Caki2 (cell line): ENCODE measurements at regions not wholly inside any gene's neighbourhood (a gene's known extent, or its start where the extent isn't known, plus 50 kb on each side); places are given as distances from the start of the nearest gene placed in this dataset.
"Not testable (repeated sequence)": the region's sequence is repeated elsewhere in the genome, so short reads cannot be mapped to it uniquely, and the experiment has no call there.

ENCODE experiments used
- DNase-seq: peaks from one replicate; pipeline ENCODE4 v3.0.0-alpha.2; 2015; ENCODE audit warnings: low read depth
- in situ Hi-C: cut with HindIII; loops from 2 replicates; pipeline ENCODE4 v1.10.0; 2016; ENCODE audit warnings: low sequenced_read_pairs, low pct_unique_long_range_greater_than_20kb, mixed read lengths

GRCh38 chr4:174183259-174183658 lies 100.2 kb downstream of the FBXO8 start:
- in situ Hi-C loops: no loop called here
- DNase-seq: no peak

- no peak for DNase-seq
- in situ Hi-C loops: no loop called here
These were observed 101.6 kb downstream of the FBXO8 start for GRCh38 chr4:174181827-174182226.

DNA sequence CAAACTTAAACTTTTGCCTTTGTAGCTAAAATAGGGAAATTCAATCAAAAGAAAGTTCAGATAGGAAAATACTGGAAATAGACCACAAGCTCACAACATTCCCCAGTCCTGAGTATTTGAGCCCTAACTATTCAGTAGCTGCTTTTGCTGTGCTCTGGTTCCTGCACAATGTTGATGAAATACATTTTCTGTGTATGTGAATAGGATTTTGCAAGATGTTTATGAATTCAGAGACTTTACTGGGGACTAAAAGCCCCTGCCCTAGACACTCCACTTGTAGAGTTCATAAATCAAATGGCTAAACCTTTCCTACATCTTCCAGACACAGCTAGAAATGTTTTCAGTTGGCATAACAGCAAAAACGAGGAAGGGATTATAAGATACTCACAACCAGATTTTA lies 105.9 kb downstream of the FBXO8 start:
- in situ Hi-C loops: no loop called here
- DNase-seq: no peak

GRCh38 chr4:174175836-174176235 lies 107.6 kb downstream of the FBXO8 start:
- in situ Hi-C loops, DNase-seq: not testable (repeated sequence)

GRCh38 chr4:174173360-174173759 lies 110.1 kb downstream of the FBXO8 start:
- no peak for DNase-seq
- in situ Hi-C loops: no loop called here

GRCh38 chr4:174172274-174172673 lies 111.2 kb downstream of the FBXO8 start:
- DNase-seq: no peak
- in situ Hi-C loops: no loop called here

GRCh38 chr4:174170906-174171305 lies 112.6 kb downstream of the FBXO8 start:
- no peak for DNase-seq
- in situ Hi-C loops: no loop called here

DNA sequence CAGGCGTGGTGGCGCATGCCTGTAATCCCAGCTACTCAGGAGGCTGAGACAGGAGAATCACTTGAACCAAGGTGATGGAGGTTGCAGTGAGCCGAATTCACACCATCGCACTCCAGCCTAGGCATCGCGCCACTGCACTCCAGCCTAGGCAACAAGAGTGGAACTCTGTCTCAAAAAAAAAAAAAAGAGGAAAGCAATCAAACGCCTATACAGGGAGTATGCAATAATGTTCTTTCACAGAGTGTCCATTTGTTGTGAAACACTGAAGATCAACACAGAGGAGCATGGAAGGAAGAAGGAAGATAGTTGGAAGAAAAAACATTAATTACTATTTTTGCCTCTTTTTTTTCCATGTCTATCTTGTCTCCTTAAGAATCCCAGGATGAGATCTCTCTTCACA lies 113.4 kb downstream of the FBXO8 start:
- in situ Hi-C loops: no loop called here

DNA sequence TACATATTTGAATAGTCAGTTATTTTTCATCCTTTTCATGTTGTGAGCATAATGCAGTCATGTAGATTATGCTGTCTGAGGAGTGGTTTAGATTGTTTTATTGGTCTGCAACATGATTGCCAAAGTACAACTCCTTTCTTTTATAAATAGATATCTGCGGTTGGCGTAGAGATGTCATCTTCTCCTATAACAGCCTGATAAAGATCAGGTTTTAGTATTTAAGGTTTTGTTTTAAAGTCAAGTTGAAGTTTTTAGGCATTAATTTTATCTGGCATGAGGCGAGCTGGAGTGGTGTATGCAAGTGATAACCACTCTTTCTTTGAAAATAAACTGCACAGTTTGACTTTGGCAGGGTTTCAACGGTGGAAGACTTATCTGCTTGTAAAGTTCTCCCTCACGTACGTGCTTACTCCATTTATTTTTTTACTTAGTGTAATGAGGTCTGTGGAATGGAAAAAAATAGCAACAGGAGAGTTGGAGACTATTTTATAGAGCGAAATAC lies 126.3 kb downstream of the FBXO8 start:
- in situ Hi-C loops: no loop called here
- no peak for DNase-seq

More for the DNA sequence above, 113.4 kb downstream of the FBXO8 start:
- DNase-seq: no peak

DNA sequence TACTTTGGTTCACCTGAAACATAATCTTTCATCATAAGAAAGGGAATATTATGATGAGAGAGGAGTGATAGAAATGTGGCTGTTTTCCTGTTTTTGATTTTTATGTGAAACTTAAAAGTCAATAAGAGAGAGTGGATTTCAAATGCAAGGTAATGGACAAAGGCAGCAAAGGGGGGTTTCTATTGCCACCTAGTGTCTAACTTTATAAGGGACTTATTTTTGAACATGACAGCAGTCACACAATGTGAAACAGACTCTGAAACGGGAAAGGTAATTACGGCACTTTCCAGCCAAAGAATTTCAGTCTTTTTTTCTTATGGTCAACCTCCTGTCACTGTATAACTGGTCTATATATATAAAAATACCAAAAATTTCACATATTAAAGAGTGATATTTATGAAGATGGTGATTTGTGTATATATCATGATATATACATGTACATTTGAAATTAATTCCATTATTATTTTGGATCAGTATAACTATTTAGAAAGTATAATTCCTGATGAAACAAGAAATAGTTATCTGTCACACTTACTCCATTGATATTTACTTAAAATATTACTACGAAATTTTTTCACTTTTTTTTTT lies 127.1 kb downstream of the FBXO8 start:
- peak; percentile 30 for DNase-seq
- in situ Hi-C loops: no loop called here

- peak; percentile 51 for DNase-seq
- in situ Hi-C loops: no loop called here
These were observed 129.1 kb downstream of the FBXO8 start for GRCh38 chr4:174154215-174154854.

- in situ Hi-C loops: no loop called here
These were observed 130.6 kb downstream of the FBXO8 start for GRCh38 chr4:174152717-174153466.

DNA sequence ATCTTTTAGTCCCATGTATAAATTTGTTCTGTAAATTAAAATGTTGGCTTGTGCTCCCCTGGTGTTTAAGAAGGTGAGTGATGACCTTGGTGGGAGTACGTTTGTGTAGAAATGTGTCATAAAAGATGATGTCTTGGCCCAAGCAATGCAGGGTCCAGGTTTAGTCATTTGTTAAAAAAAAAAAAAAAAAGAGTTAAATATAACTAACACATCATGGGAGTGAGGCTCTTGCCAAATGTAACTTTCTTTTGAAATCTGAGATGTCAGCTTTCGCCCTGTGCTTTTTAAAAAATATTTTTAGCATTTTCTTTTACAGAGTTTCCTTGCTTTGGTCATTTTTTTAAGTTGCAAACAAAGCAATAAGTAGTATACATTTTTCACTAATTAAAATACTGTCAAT lies 135.6 kb downstream of the FBXO8 start:
- in situ Hi-C loops: no loop called here
- no peak for DNase-seq

More at GRCh38 chr4:174152717-174153466, 130.6 kb downstream of the FBXO8 start:
- no peak for DNase-seq

DNA sequence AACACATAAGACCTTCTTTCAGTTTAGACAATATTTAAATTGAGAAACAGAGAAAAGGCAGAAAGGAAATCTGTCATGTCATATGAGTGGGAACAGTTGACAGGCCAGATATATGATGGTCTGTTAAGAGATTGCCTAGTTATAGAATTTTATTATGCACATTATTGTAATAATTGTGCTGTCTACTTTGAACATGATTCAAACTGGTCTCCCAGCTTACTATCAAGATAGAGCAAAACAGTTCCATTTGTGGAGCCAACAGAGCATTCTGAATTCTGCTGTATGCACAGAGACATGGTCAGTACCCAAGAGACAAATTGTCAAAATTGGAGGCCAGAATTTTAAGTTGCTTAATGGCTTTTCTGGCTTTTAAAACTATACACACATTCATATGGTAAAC lies 139.4 kb downstream of the FBXO8 start:
- DNase-seq: no peak
- in situ Hi-C loops: no loop called here

DNA sequence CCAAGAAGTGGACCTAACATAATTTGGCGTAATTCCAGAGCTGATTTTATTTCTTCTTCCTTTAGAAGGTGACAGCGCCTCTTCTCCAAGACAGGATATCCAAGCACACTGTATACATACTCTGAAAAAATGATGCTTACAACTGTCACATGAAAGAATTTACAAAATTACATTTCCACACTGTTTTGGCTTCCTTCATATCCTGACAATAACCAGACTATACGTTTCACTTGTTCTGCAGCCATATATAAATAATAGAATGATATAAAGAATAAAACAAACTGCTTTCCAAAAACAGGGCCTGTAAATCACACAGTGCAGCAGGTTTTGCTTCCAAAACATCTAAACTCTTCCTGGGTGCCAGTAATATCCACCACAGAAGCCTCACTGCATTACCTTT lies 141.6 kb downstream of the FBXO8 start:
- DNase-seq: no peak
- in situ Hi-C loops: no loop called here

GRCh38 chr4:174138616-174139015 lies 144.9 kb downstream of the FBXO8 start:
- in situ Hi-C loops: no loop called here

GRCh38 chr4:174137698-174138097 lies 145.8 kb downstream of the FBXO8 start:
- in situ Hi-C loops: no loop called here
- no peak for DNase-seq

More at GRCh38 chr4:174138616-174139015, 144.9 kb downstream of the FBXO8 start:
- no peak for DNase-seq

- in situ Hi-C loops: no loop called here
- DNase-seq: no peak
These were observed 147.5 kb downstream of the FBXO8 start for GRCh38 chr4:174135936-174136406.

GRCh38 chr4:174135530-174135929 lies 147.9 kb downstream of the FBXO8 start:
- DNase-seq: no peak
- in situ Hi-C loops: no loop called here
